Hepatocyte (in vitro differentiated cells): ENCODE measurements at regions not wholly inside any gene's neighbourhood (a gene's known extent, or its start where the extent isn't known, plus 50 kb on each side); places are given as distances from the start of the nearest gene placed in this dataset.

ENCODE experiments used
- EZH2phosphoT487 ChIP-seq: fragments of 200-600 bp; sonication (generic); IDR thresholded peaks from one replicate; pipeline ENCODE4 v1.6.1; 2018; ENCODE audit warnings: antibody characterized with exemption, mild to moderate bottlenecking, low read depth, moderate library complexity; ENCODE audit not compliant: unreplicated experiment, severe bottlenecking
- TF ChIP-seq, protein P1 (sequence below): fragments of 200-600 bp; sonication (generic); IDR thresholded peaks from 2 replicates; pipeline ENCODE4 v1.5.1; 2016; ENCODE audit warnings: antibody characterized with exemption, mild to moderate bottlenecking; ENCODE audit not compliant: poor library complexity

DNA sequence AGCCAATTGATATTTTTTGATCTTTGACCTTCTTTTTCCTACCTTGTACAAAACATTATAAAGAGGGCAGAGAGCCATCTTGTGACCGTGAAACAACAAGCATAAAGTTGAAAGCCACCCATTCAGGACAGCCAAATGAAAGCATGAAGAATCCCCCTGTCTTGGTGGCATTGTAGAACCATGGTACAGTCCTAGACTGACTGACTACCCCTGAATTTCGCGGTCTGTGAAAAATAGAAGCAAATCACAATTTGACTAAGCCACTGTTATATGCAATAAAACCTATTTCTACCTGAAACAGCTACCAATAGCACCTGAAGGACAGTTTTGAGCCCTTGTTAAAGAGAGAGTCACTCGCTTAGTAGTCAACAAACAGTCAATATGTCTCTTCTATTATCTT is 527.4 kb downstream of the MID1IP1 start:
- TF ChIP-seq, protein P1, sequence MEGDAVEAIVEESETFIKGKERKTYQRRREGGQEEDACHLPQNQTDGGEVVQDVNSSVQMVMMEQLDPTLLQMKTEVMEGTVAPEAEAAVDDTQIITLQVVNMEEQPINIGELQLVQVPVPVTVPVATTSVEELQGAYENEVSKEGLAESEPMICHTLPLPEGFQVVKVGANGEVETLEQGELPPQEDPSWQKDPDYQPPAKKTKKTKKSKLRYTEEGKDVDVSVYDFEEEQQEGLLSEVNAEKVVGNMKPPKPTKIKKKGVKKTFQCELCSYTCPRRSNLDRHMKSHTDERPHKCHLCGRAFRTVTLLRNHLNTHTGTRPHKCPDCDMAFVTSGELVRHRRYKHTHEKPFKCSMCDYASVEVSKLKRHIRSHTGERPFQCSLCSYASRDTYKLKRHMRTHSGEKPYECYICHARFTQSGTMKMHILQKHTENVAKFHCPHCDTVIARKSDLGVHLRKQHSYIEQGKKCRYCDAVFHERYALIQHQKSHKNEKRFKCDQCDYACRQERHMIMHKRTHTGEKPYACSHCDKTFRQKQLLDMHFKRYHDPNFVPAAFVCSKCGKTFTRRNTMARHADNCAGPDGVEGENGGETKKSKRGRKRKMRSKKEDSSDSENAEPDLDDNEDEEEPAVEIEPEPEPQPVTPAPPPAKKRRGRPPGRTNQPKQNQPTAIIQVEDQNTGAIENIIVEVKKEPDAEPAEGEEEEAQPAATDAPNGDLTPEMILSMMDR = no peak
- no peak for TF ChIP-seq EZH2phosphoT487
